Neural cell (in vitro differentiated cells): ENCODE measurements at regions not wholly inside any gene's neighbourhood (a gene's known extent, or its start where the extent isn't known, plus 50 kb on each side); places are given as distances from the start of the nearest gene placed in this dataset.

Source experiments
- H2AFZ ChIP-seq: fragments of 200-600, 300-800 bp; sonication (generic), shearing (Covaris generic); 2 replicates; pipeline ENCODE4 v1.6.0; 2014; ENCODE audit warnings: low read depth, mild to moderate bottlenecking, antibody characterized with exemption, low read length, moderate library complexity
- H3F3A ChIP-seq: fragments of 200-600 bp; shearing (Covaris generic); 2 replicates; pipeline ENCODE4 v1.6.1; 2016; ENCODE audit warnings: mild to moderate bottlenecking, moderate library complexity, mixed read lengths, antibody characterized with exemption, low read length; ENCODE audit not compliant: insufficient read depth, poor library complexity, severe bottlenecking
- H3K27ac ChIP-seq: fragments of 200-600, 300-800 bp; sonication (generic), shearing (Covaris generic); 2 replicates; pipeline ENCODE4 v1.5.1; 2014; ENCODE audit warnings: mild to moderate bottlenecking, low read length, moderate library complexity
- H3K27me3 ChIP-seq: fragments of 300-800, 200-600 bp; sonication (generic), shearing (Covaris generic); 2 replicates; pipeline ENCODE4 v1.6.0; 2014; ENCODE audit warnings: mild to moderate bottlenecking, low read depth, low read length, moderate library complexity; ENCODE audit not compliant: insufficient read depth
- H3K36me3 ChIP-seq: fragments of 300-800, 200-600 bp; sonication (generic), shearing (Covaris generic); 2 replicates; pipeline ENCODE4 v1.5.1; 2014; ENCODE audit warnings: mild to moderate bottlenecking, antibody characterized with exemption, low read length, moderate library complexity; ENCODE audit not compliant: insufficient read depth
- H3K4me2 ChIP-seq: fragments of 300-800, 200-600 bp; sonication (generic), shearing (Covaris generic); 2 replicates; pipeline ENCODE4 v1.6.0; 2014; ENCODE audit warnings: mild to moderate bottlenecking, low read length
- H3K4me3 ChIP-seq: fragments of 300-800, 200-600 bp; sonication (generic), shearing (Covaris generic); 2 replicates; pipeline ENCODE4 v1.5.1; 2014; ENCODE audit warnings: mild to moderate bottlenecking, low read length, moderate library complexity
- H3K79me2 ChIP-seq: fragments of 200-600 bp; shearing (Covaris generic); replicated peaks from 2 replicates; pipeline ENCODE4 v1.6.0; 2014; ENCODE audit warnings: mild to moderate bottlenecking, low read length, moderate library complexity; ENCODE audit not compliant: insufficient read depth
- H3K9ac ChIP-seq: fragments of 300-800, 200-600 bp; sonication (generic), shearing (Covaris generic); 2 replicates; pipeline ENCODE4 v1.6.1; 2016; ENCODE audit warnings: mild to moderate bottlenecking, low read length, mixed read lengths
- H3K9me2 ChIP-seq: fragments of 200-600 bp; shearing (Covaris generic); 2 replicates; pipeline ENCODE4 v1.6.1; 2016; ENCODE audit warnings: mild to moderate bottlenecking, low read length, mixed read lengths; ENCODE audit not compliant: insufficient read depth
- H3K9me3 ChIP-seq: fragments of 200-600, 300-800 bp; sonication (generic), shearing (Covaris generic); 2 replicates; pipeline ENCODE4 v1.6.1; 2016; ENCODE audit warnings: mild to moderate bottlenecking, mixed run types, low read length, moderate library complexity, mixed read lengths
- H4K20me1 ChIP-seq: fragments of 200-600 bp; shearing (Covaris generic); 2 replicates; pipeline ENCODE4 v1.6.1; 2016; ENCODE audit warnings: mild to moderate bottlenecking, mixed run types; ENCODE audit not compliant: insufficient read depth
- EP300 ChIP-seq: fragments of 450-650 bp; conservative IDR thresholded peaks from 2 replicates; pipeline ENCODE4 v1.6.1; 2014; ENCODE audit warnings: antibody characterized with exemption, mild to moderate bottlenecking, moderate library complexity; ENCODE audit not compliant: poor library complexity, severe bottlenecking
- EZH2 ChIP-seq: fragments of 200-600, 300-800 bp; shearing (Covaris generic), sonication (generic); IDR thresholded peaks from 2 replicates; pipeline ENCODE4 v1.6.1; 2014; ENCODE audit warnings: antibody characterized with exemption, low read length, borderline replicate concordance, mild to moderate bottlenecking; ENCODE audit not compliant: insufficient read depth, poor library complexity, severe bottlenecking
- MXI1 ChIP-seq: fragments of 450-650 bp; conservative IDR thresholded peaks from 2 replicates; pipeline ENCODE4 v1.6.1; 2014; ENCODE audit warnings: antibody characterized with exemption, mild to moderate bottlenecking; ENCODE audit not compliant: poor library complexity, severe bottlenecking
- POLR2AphosphoS5 ChIP-seq: IDR thresholded peaks from 2 replicates; pipeline ENCODE4 v1.6.1; 2012
- RAD21 ChIP-seq: fragments of 450-650 bp; conservative IDR thresholded peaks from 2 replicates; pipeline ENCODE4 v1.6.1; 2014; ENCODE audit warnings: antibody characterized with exemption, mild to moderate bottlenecking, moderate library complexity
- SMC3 ChIP-seq: fragments of 450-650 bp; conservative IDR thresholded peaks from 2 replicates; pipeline ENCODE4 v1.6.1; 2014; ENCODE audit warnings: antibody characterized with exemption, mild to moderate bottlenecking, moderate library complexity; ENCODE audit not compliant: poor library complexity
- TAF1 ChIP-seq: IDR thresholded peaks from 2 replicates; pipeline ENCODE4 v1.6.1; 2012; ENCODE audit warnings: low read depth
- TF ChIP-seq, protein P1 (sequence below): fragments of 450-650 bp; IDR thresholded peaks from 2 replicates; pipeline ENCODE4 v1.5.1; 2014; ENCODE audit warnings: antibody characterized with exemption, mild to moderate bottlenecking, moderate library complexity; ENCODE audit not compliant: poor library complexity, severe bottlenecking
- TF ChIP-seq, protein P2 (sequence below): IDR thresholded peaks from 2 replicates; pipeline ENCODE4 v1.6.1; 2012; ENCODE audit warnings: borderline replicate concordance

DNA sequence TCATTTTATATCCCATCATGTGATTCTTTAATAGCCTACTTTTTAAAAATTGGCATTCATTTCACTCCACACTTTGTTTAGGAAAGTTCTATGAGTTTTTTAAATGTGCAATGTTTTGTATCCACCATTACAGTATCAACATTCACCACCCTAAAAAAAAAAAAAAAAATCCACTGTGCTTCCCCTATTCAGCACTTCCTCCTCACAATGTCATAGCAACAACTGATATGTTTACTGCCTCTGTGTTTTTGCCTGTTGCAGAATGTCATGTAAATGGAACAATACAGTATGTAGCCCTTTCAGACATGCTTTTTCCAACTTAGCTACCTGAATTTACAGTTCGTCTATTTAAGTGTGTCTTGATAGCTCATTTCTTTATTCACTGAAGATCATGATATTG is 754.2 kb downstream of the FAM181B start:
- no peaks in the 10 kb centered on the region for H3K36me3 ChIP-seq
- no peaks in the 10 kb centered on the region for H3K9me3 ChIP-seq
- H3K4me2 ChIP-seq, result no peak overlapping the region
- H3K4me3 ChIP-seq, result no peak overlapping the region
- H4K20me1 ChIP-seq, result no peaks in the 10 kb centered on the region
- no peak overlapping the region for H2AFZ ChIP-seq
- H3K9me2 ChIP-seq, result no peaks in the 10 kb centered on the region
- H3K79me2 ChIP-seq, result no peaks in the 10 kb centered on the region
- no peak overlapping the region for H3K27ac ChIP-seq
- H3F3A ChIP-seq, result no peaks in the 10 kb centered on the region
- TF ChIP-seq, protein P1, sequence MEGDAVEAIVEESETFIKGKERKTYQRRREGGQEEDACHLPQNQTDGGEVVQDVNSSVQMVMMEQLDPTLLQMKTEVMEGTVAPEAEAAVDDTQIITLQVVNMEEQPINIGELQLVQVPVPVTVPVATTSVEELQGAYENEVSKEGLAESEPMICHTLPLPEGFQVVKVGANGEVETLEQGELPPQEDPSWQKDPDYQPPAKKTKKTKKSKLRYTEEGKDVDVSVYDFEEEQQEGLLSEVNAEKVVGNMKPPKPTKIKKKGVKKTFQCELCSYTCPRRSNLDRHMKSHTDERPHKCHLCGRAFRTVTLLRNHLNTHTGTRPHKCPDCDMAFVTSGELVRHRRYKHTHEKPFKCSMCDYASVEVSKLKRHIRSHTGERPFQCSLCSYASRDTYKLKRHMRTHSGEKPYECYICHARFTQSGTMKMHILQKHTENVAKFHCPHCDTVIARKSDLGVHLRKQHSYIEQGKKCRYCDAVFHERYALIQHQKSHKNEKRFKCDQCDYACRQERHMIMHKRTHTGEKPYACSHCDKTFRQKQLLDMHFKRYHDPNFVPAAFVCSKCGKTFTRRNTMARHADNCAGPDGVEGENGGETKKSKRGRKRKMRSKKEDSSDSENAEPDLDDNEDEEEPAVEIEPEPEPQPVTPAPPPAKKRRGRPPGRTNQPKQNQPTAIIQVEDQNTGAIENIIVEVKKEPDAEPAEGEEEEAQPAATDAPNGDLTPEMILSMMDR, result no peak
- TF ChIP-seq MXI1, result no peak
- TF ChIP-seq TAF1, result no peak
- no peak for TF ChIP-seq EP300
- TF ChIP-seq POLR2AphosphoS5, result no peak
- no peak for TF ChIP-seq EZH2
- TF ChIP-seq, protein P2, sequence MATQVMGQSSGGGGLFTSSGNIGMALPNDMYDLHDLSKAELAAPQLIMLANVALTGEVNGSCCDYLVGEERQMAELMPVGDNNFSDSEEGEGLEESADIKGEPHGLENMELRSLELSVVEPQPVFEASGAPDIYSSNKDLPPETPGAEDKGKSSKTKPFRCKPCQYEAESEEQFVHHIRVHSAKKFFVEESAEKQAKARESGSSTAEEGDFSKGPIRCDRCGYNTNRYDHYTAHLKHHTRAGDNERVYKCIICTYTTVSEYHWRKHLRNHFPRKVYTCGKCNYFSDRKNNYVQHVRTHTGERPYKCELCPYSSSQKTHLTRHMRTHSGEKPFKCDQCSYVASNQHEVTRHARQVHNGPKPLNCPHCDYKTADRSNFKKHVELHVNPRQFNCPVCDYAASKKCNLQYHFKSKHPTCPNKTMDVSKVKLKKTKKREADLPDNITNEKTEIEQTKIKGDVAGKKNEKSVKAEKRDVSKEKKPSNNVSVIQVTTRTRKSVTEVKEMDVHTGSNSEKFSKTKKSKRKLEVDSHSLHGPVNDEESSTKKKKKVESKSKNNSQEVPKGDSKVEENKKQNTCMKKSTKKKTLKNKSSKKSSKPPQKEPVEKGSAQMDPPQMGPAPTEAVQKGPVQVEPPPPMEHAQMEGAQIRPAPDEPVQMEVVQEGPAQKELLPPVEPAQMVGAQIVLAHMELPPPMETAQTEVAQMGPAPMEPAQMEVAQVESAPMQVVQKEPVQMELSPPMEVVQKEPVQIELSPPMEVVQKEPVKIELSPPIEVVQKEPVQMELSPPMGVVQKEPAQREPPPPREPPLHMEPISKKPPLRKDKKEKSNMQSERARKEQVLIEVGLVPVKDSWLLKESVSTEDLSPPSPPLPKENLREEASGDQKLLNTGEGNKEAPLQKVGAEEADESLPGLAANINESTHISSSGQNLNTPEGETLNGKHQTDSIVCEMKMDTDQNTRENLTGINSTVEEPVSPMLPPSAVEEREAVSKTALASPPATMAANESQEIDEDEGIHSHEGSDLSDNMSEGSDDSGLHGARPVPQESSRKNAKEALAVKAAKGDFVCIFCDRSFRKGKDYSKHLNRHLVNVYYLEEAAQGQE, result no peak
- TF ChIP-seq SMC3, result no peak
- TF ChIP-seq RAD21, result no peak
- no peak overlapping the region for H3K9ac ChIP-seq
- no peaks in the 10 kb centered on the region for H3K27me3 ChIP-seq

DNA sequence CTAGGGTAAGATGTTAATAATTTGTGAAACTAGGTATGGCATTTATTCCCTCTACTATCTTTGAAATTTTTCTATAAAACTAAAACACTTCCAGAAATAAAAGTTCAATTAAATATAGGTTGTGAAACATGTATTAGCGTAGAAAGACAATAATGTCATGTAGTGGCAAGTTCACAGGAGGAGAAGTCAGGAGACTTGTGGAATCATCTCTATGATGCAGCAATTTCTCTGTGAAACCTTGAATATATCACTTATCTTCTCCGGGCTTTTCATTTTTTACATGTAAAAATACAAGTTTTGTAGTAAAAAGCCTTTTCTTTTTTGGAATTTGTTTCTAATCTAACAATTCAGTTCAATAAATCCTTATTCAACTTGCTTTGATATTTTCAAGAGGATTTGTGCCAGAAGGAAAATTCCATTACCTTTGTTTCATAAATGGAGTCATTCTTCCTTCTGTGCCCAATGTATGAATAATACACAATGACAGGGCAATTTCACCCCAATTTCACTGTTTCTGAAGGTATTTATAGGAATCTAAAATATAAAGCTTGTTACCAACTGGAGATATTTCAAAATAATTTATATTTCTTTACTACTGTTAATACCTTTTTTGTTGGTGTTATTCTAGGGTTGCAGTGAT is 758.3 kb downstream of the FAM181B start:
- Histone ChIP-seq H3K36me3 (no peaks in the 10 kb centered on the region), H3K79me2 (no peaks in the 10 kb centered on the region), H3K4me2 (no peak overlapping the region), H4K20me1 (no peaks in the 10 kb centered on the region), H3K9ac (no peak overlapping the region), H3K9me2 (no peaks in the 10 kb centered on the region), H3K27me3 (no peaks in the 10 kb centered on the region), H3K27ac (no peak overlapping the region), H2AFZ (no peak overlapping the region), H3F3A (no peaks in the 10 kb centered on the region), H3K9me3 (no peaks in the 10 kb centered on the region), H3K4me3 (no peak overlapping the region)
- no peak for TF ChIP-seq EZH2
- TF ChIP-seq, protein P1, result no peak
- no peak for TF ChIP-seq MXI1
- no peak for TF ChIP-seq RAD21
- no peak for TF ChIP-seq POLR2AphosphoS5
- TF ChIP-seq, protein P2, result no peak
- no peak for TF ChIP-seq TAF1
- TF ChIP-seq EP300, result no peak
- TF ChIP-seq SMC3, result no peak
